Fibroblast of lung (primary cell): ENCODE measurements at regions not wholly inside any gene's neighbourhood (a gene's known extent, or its start where the extent isn't known, plus 50 kb on each side); places are given as distances from the start of the nearest gene placed in this dataset.

Source experiments
- DNase-seq, 2 donors: peaks; one replicate each; pipeline versions ENCODE4 v3.0.0 to v3.0.0-alpha.2; 2010; ENCODE audit warnings: low read depth in 2 of 2
- H2AFZ ChIP-seq: 2 replicates; pipeline ENCODE4 v1.5.1; 2012; ENCODE audit warnings: low read length, control low read depth, inconsistent platforms
- H3K27ac ChIP-seq: 2 replicates; pipeline ENCODE4 v1.5.1; 2011; ENCODE audit warnings: low read length, control low read depth; ENCODE audit not compliant: insufficient read depth
- H3K27me3 ChIP-seq: 2 replicates; pipeline ENCODE4 v1.5.1; 2011; ENCODE audit warnings: mild to moderate bottlenecking, low read length; ENCODE audit not compliant: control insufficient read depth, insufficient read depth
- H3K36me3 ChIP-seq: 2 replicates; pipeline ENCODE4 v1.5.1; 2011; ENCODE audit warnings: low read length; ENCODE audit not compliant: control insufficient read depth, insufficient read depth
- H3K4me1 ChIP-seq: 2 replicates; pipeline ENCODE4 v1.5.1; 2011; ENCODE audit warnings: low read length; ENCODE audit not compliant: control insufficient read depth, insufficient read depth; ENCODE audit errors: extremely low read depth
- H3K4me2 ChIP-seq: 2 replicates; pipeline ENCODE4 v1.5.1; 2011; ENCODE audit warnings: low read length, control low read depth; ENCODE audit not compliant: insufficient read depth; ENCODE audit errors: extremely low read depth
- H3K4me3 ChIP-seq, 4 experiments: fragments of 200-600 bp in 1 of 4; sonication (generic) in 1 of 4; replicated peaks in 1 of 4; 2 replicates each; pipeline ENCODE4 v1.5.1; 2011 to 2016; ENCODE audit warnings: low read length in 4 of 4, low read depth in 3 of 4, mild to moderate bottlenecking in 3 of 4, control low read depth in 2 of 4, inconsistent platforms in 1 of 4, mixed read lengths in 1 of 4; ENCODE audit not compliant: insufficient read depth in 1 of 4; ENCODE audit errors: control extremely low read depth in 1 of 4
- H3K79me2 ChIP-seq: 2 replicates; pipeline ENCODE4 v1.5.1; 2012; ENCODE audit warnings: mild to moderate bottlenecking, low read length, inconsistent platforms; ENCODE audit not compliant: control insufficient read depth, insufficient read depth
- H3K9ac ChIP-seq: 2 replicates; pipeline ENCODE4 v1.5.1; 2011; ENCODE audit warnings: mild to moderate bottlenecking, low read length, control low read depth; ENCODE audit not compliant: insufficient read depth
- H3K9me3 ChIP-seq: 2 replicates; pipeline ENCODE4 v1.5.1; 2012; ENCODE audit warnings: low read depth, low read length; ENCODE audit not compliant: control insufficient read depth, insufficient read depth
- H4K20me1 ChIP-seq: 2 replicates; pipeline ENCODE4 v1.5.1; 2011; ENCODE audit warnings: low read length; ENCODE audit not compliant: control insufficient read depth, insufficient read depth; ENCODE audit errors: extremely low read depth
- CTCF ChIP-seq, 2 donors: IDR thresholded peaks in 1 of 2; conservative IDR thresholded peaks in 1 of 2; 1 replicate in 1 of 2; 2 replicates in 1 of 2; pipeline ENCODE4 v1.5.1; 2011 to 2012; ENCODE audit warnings: low read length in 2 of 2, control low read depth in 1 of 2, inconsistent platforms in 1 of 2, low read depth in 1 of 2, mild to moderate bottlenecking in 1 of 2
- EZH2 ChIP-seq: IDR thresholded peaks from 2 replicates; pipeline ENCODE4 v1.5.1; 2012; ENCODE audit warnings: low read length, control low read depth, mild to moderate bottlenecking; ENCODE audit errors: missing control alignments

GRCh38 chr19:28126135-28126898, 1086.6 kb downstream of the UQCRFS1 start:
- TF ChIP-seq CTCF (conservative IDR thresholded peaks at IDR 0.05 in 1 of 2, IDR thresholded peaks at IDR 0.05 in 1 of 2; ENCODE audit: low read depth in 1 of 2, low read length in 2 of 2): no peak
- TF ChIP-seq EZH2: no peak
- no peak overlapping the region for H2AFZ ChIP-seq
- no peak overlapping the region for H3K27ac ChIP-seq
- H3K79me2 ChIP-seq: no peaks in the 10 kb centered on the region
- DNase-seq: peak in 1 of 2 donors; percentile 30
- no peaks in the 10 kb centered on the region for H3K4me1 ChIP-seq
- H3K9me3 ChIP-seq: no peaks in the 10 kb centered on the region
- no peaks in the 10 kb centered on the region for H3K36me3 ChIP-seq
- no peak overlapping the region for H3K4me2 ChIP-seq
- H4K20me1 ChIP-seq: no peaks in the 10 kb centered on the region
- H3K9ac ChIP-seq: no peak overlapping the region
- H3K4me3 ChIP-seq: no peak overlapping the region
- no peaks in the 10 kb centered on the region for H3K27me3 ChIP-seq

- H2AFZ ChIP-seq: no peak overlapping the region
- TF ChIP-seq EZH2 (no peak), CTCF (conservative IDR thresholded peaks at IDR 0.05 in 1 of 2, IDR thresholded peaks at IDR 0.05 in 1 of 2; ENCODE audit: low read depth in 1 of 2, low read length in 2 of 2) (no peak)
- no peak for DNase-seq
Measured at GRCh38 chr19:28122734-28123133, 1090.2 kb downstream of the UQCRFS1 start.

GRCh38 chr19:28118235-28118634, 1094.7 kb downstream of the UQCRFS1 start:
- no peaks in the 10 kb centered on the region for H3K4me1 ChIP-seq
- H3K36me3 ChIP-seq: no peaks in the 10 kb centered on the region
- peak in 1 of 2 donors; percentile 6 for DNase-seq
- no peak for TF ChIP-seq EZH2
- no peak for TF ChIP-seq CTCF (conservative IDR thresholded peaks at IDR 0.05 in 1 of 2, IDR thresholded peaks at IDR 0.05 in 1 of 2; ENCODE audit: low read depth in 1 of 2, low read length in 2 of 2)
- no peaks in the 10 kb centered on the region for H3K27me3 ChIP-seq
- H4K20me1 ChIP-seq: no peaks in the 10 kb centered on the region
- H3K9me3 ChIP-seq: no peaks in the 10 kb centered on the region
- H3K79me2 ChIP-seq: no peaks in the 10 kb centered on the region
- H3K9ac ChIP-seq: no peak overlapping the region
- no peak overlapping the region for H3K4me2 ChIP-seq
- no peak overlapping the region for H3K27ac ChIP-seq
- H3K4me3 ChIP-seq: no peak overlapping the region
- H2AFZ ChIP-seq: no peak overlapping the region

More at GRCh38 chr19:28122734-28123133, 1090.2 kb downstream of the UQCRFS1 start:
- Histone ChIP-seq H3K79me2 (no peaks in the 10 kb centered on the region), H3K4me2 (no peak overlapping the region), H3K4me3 (no peak overlapping the region), H3K27me3 (no peaks in the 10 kb centered on the region), H3K4me1 (no peaks in the 10 kb centered on the region), H3K27ac (no peak overlapping the region), H3K9ac (no peak overlapping the region), H3K36me3 (no peaks in the 10 kb centered on the region), H3K9me3 (no peaks in the 10 kb centered on the region), H4K20me1 (no peaks in the 10 kb centered on the region)
